ENCODE measurements at regions not wholly inside any gene's neighbourhood (a gene's known extent, or its start where the extent isn't known, plus 50 kb on each side); places are given as distances from the start of the nearest gene placed in this dataset.

GRCh38 chr2:194824450-194824849 lies 832.6 kb upstream of the SLC39A10 start:
- intact Hi-C loops (cut with micrococcal nuclease; ENCODE audit: unreplicated experiment) = no loop called here
- no TSS peak for BruUV-seq (replicated peaks)
- TF ChIP-seq EZH2 (IDR thresholded peaks at IDR 0.05; ENCODE audit: borderline replicate concordance, low read depth, low read length, poor library complexity, severe bottlenecking) (no peak), CTCF (conservative IDR thresholded peaks at IDR 0.05; ENCODE audit: low read depth, low read length) (no peak)

GRCh38 chr2:194822657-194823056 lies 834.4 kb upstream of the SLC39A10 start:
- intact Hi-C loops (cut with micrococcal nuclease; ENCODE audit: unreplicated experiment) = no loop called here
- TF ChIP-seq CTCF (conservative IDR thresholded peaks at IDR 0.05; ENCODE audit: low read depth, low read length) = no peak
- no peak for TF ChIP-seq EZH2 (IDR thresholded peaks at IDR 0.05; ENCODE audit: borderline replicate concordance, low read depth, low read length, poor library complexity, severe bottlenecking)
- POLR2A ChIA-PET (ENCODE audit: low non-redundant PET) = no interaction called here
- CTCF ChIA-PET = no interaction called here
- H3K27me3 ChIP-seq (replicated peaks; ENCODE audit: insufficient read depth, low read depth, low read length, poor library complexity) = no peaks in the 10 kb centered on the region
- DNase-seq (ENCODE audit: low spot score) = no peak
- H3K4me1 ChIP-seq (ENCODE audit: insufficient read depth, low read length, poor library complexity, severe bottlenecking) = no peaks in the 10 kb centered on the region
- no peak overlapping the region for H3K4me3 ChIP-seq (ENCODE audit: low read depth, low read length, poor library complexity, severe bottlenecking)
- H3K36me3 ChIP-seq (ENCODE audit: insufficient read depth, low read length, poor library complexity, severe bottlenecking) = no peaks in the 10 kb centered on the region
- H3K27ac ChIP-seq (ENCODE audit: low read depth, low read length, poor library complexity, severe bottlenecking) = no peak overlapping the region
- no peaks in the 10 kb centered on the region for H3K9me3 ChIP-seq (ENCODE audit: low read depth, low read length, poor library complexity, severe bottlenecking)
- BruUV-seq (replicated peaks) = no TSS peak

More at GRCh38 chr2:194824450-194824849, 832.6 kb upstream of the SLC39A10 start:
- no peak for DNase-seq (ENCODE audit: low spot score)
- H3K36me3 ChIP-seq (ENCODE audit: insufficient read depth, low read length, poor library complexity, severe bottlenecking) = no peaks in the 10 kb centered on the region
- no peak overlapping the region for H3K4me3 ChIP-seq (ENCODE audit: low read depth, low read length, poor library complexity, severe bottlenecking)
- no peaks in the 10 kb centered on the region for H3K9me3 ChIP-seq (ENCODE audit: low read depth, low read length, poor library complexity, severe bottlenecking)
- H3K27ac ChIP-seq (ENCODE audit: low read depth, low read length, poor library complexity, severe bottlenecking) = no peak overlapping the region
- H3K27me3 ChIP-seq (replicated peaks; ENCODE audit: insufficient read depth, low read depth, low read length, poor library complexity) = no peaks in the 10 kb centered on the region
- POLR2A ChIA-PET (ENCODE audit: low non-redundant PET) = no interaction called here
- CTCF ChIA-PET = no interaction called here
- no peaks in the 10 kb centered on the region for H3K4me1 ChIP-seq (ENCODE audit: insufficient read depth, low read length, poor library complexity, severe bottlenecking)

- H3K27me3 ChIP-seq (replicated peaks; ENCODE audit: insufficient read depth, low read depth, low read length, poor library complexity) = no peaks in the 10 kb centered on the region
- H3K36me3 ChIP-seq (ENCODE audit: insufficient read depth, low read length, poor library complexity, severe bottlenecking) = no peaks in the 10 kb centered on the region
- H3K4me1 ChIP-seq (ENCODE audit: insufficient read depth, low read length, poor library complexity, severe bottlenecking) = no peaks in the 10 kb centered on the region
- POLR2A ChIA-PET (ENCODE audit: low non-redundant PET) = no interaction called here
- intact Hi-C loops (cut with micrococcal nuclease; ENCODE audit: unreplicated experiment) = no loop called here
- no peak for TF ChIP-seq EZH2 (IDR thresholded peaks at IDR 0.05; ENCODE audit: borderline replicate concordance, low read depth, low read length, poor library complexity, severe bottlenecking)
- no peak for TF ChIP-seq CTCF (conservative IDR thresholded peaks at IDR 0.05; ENCODE audit: low read depth, low read length)
- CTCF ChIA-PET = no interaction called here
- no peaks in the 10 kb centered on the region for H3K9me3 ChIP-seq (ENCODE audit: low read depth, low read length, poor library complexity, severe bottlenecking)
- no peak overlapping the region for H3K27ac ChIP-seq (ENCODE audit: low read depth, low read length, poor library complexity, severe bottlenecking)
- no TSS peak for BruUV-seq (replicated peaks)
- DNase-seq (ENCODE audit: low spot score) = no peak
- no peak overlapping the region for H3K4me3 ChIP-seq (ENCODE audit: low read depth, low read length, poor library complexity, severe bottlenecking)
These were observed 834.9 kb upstream of the SLC39A10 start for GRCh38 chr2:194822097-194822496.
